NCI-H526 (cell line): ENCODE measurements at regions not wholly inside any gene's neighbourhood (a gene's known extent, or its start where the extent isn't known, plus 50 kb on each side); places are given as distances from the start of the nearest gene placed in this dataset.
"Not testable (repeated sequence)": the region's sequence is repeated elsewhere in the genome, so short reads cannot be mapped to it uniquely, and the experiment has no call there.

Source experiments
- DNase-seq, 2 experiments: peaks; one replicate each; lab custom pipeline; 2025; lab: John Stamatoyannopoulos, UW

- DNase-seq = not testable (repeated sequence)
Measured at GRCh38 chr21:25531538-25532250, 75.6 kb downstream of the MRPL39 start.

GRCh38 chr21:25528515-25528914, 78.8 kb downstream of the MRPL39 start:
- DNase-seq = no peak

- DNase-seq = no peak
Measured at GRCh38 chr21:25518491-25518911, 88.8 kb downstream of the MRPL39 start.

- DNase-seq = no peak
Measured at GRCh38 chr21:25515484-25516405, 91.5 kb downstream of the MRPL39 start.

GRCh38 chr21:25513810-25514209, 93.5 kb downstream of the MRPL39 start:
- no peak for DNase-seq

GRCh38 chr21:25512095-25513081, 94.9 kb downstream of the MRPL39 start:
- DNase-seq = no peak

GRCh38 chr21:25509862-25510261, 97.4 kb downstream of the MRPL39 start:
- no peak for DNase-seq

GRCh38 chr21:25508364-25508763, 98.9 kb downstream of the MRPL39 start:
- no peak for DNase-seq

GRCh38 chr21:25507522-25507921, 99.8 kb downstream of the MRPL39 start:
- DNase-seq = no peak

- DNase-seq = no peak
Measured at GRCh38 chr21:25506887-25507286, 100.4 kb downstream of the MRPL39 start.

GRCh38 chr21:25506261-25506660, 101.0 kb downstream of the MRPL39 start:
- DNase-seq = no peak

- no peak for DNase-seq
Measured at GRCh38 chr21:25503981-25504380, 103.3 kb downstream of the MRPL39 start.

- DNase-seq = no peak
Measured at GRCh38 chr21:25501996-25502665, 105.2 kb downstream of the MRPL39 start.

GRCh38 chr21:25501462-25501861, 105.8 kb downstream of the MRPL39 start:
- DNase-seq = no peak

GRCh38 chr21:25500598-25500997, 106.7 kb downstream of the MRPL39 start:
- no peak for DNase-seq

GRCh38 chr21:25496825-25497482, 110.3 kb downstream of the MRPL39 start:
- no peak for DNase-seq

GRCh38 chr21:25494804-25495203, 112.5 kb downstream of the MRPL39 start:
- DNase-seq = no peak

GRCh38 chr21:25493722-25494121, 113.6 kb downstream of the MRPL39 start:
- no peak for DNase-seq

GRCh38 chr21:25491267-25491666, 116.0 kb downstream of the MRPL39 start:
- no peak for DNase-seq

GRCh38 chr21:25490742-25491141, 116.5 kb downstream of the MRPL39 start:
- DNase-seq = no peak

GRCh38 chr21:25489673-25490072, 117.6 kb downstream of the MRPL39 start:
- no peak for DNase-seq
